HK-2 (cell line): ENCODE measurements at regions not wholly inside any gene's neighbourhood (a gene's known extent, or its start where the extent isn't known, plus 50 kb on each side); places are given as distances from the start of the nearest gene placed in this dataset.
"Not testable (repeated sequence)": the region's sequence is repeated elsewhere in the genome, so short reads cannot be mapped to it uniquely, and the experiment has no call there.

ENCODE experiments used
- DNase-seq: peaks from one replicate; pipeline ENCODE4 v3.0.0-alpha.2; 2018; ENCODE audit not compliant: unreplicated experiment

- no peak for DNase-seq
Observed at GRCh38 chr7:153006911-153007310, 247.4 kb downstream of the ACTR3B start.

- no peak for DNase-seq
Observed at GRCh38 chr7:153010416-153010815, 250.9 kb downstream of the ACTR3B start.

- DNase-seq: no peak
Observed at GRCh38 chr7:153012203-153012602, 252.7 kb downstream of the ACTR3B start.

- no peak for DNase-seq
Observed at GRCh38 chr7:153017223-153017622, 257.7 kb downstream of the ACTR3B start.

GRCh38 chr7:153021542-153021941 lies 262.0 kb downstream of the ACTR3B start:
- DNase-seq: no peak

- no peak for DNase-seq
Observed at GRCh38 chr7:153022475-153023193, 263.1 kb downstream of the ACTR3B start.

- DNase-seq: no peak
Observed at GRCh38 chr7:153023194-153023592, 263.6 kb downstream of the ACTR3B start.

- DNase-seq: no peak
Observed at GRCh38 chr7:153027210-153027609, 267.7 kb downstream of the ACTR3B start.

GRCh38 chr7:153027904-153028303 lies 268.4 kb downstream of the ACTR3B start:
- no peak for DNase-seq

- DNase-seq: no peak
Observed at GRCh38 chr7:153030976-153031375, 271.4 kb downstream of the ACTR3B start.

- DNase-seq: no peak
Observed at GRCh38 chr7:153034791-153035190, 275.2 kb downstream of the ACTR3B start.

- DNase-seq: no peak
Observed at GRCh38 chr7:153036396-153037063, 277.0 kb downstream of the ACTR3B start.

GRCh38 chr7:153043440-153043839 lies 283.9 kb downstream of the ACTR3B start:
- DNase-seq: no peak

GRCh38 chr7:153044981-153045380 lies 285.4 kb downstream of the ACTR3B start:
- no peak for DNase-seq

- no peak for DNase-seq
Observed at GRCh38 chr7:153047079-153047959, 287.8 kb downstream of the ACTR3B start.

- DNase-seq: no peak
Observed at GRCh38 chr7:153052206-153052605, 292.7 kb downstream of the ACTR3B start.

- DNase-seq: peak; percentile 14
Observed at GRCh38 chr7:153061910-153062528, 302.5 kb downstream of the ACTR3B start.

GRCh38 chr7:153065051-153065450 lies 305.5 kb downstream of the ACTR3B start:
- no peak for DNase-seq

GRCh38 chr7:153066711-153067110 lies 307.2 kb downstream of the ACTR3B start:
- no peak for DNase-seq

- no peak for DNase-seq
Observed at GRCh38 chr7:153070141-153070540, 310.6 kb downstream of the ACTR3B start.

- DNase-seq: no peak
Observed at GRCh38 chr7:153072806-153073205, 313.3 kb downstream of the ACTR3B start.

- DNase-seq: not testable (repeated sequence)
Observed at GRCh38 chr7:153076289-153076688, 316.7 kb downstream of the ACTR3B start.
